ENCODE measurements at regions not wholly inside any gene's neighbourhood (a gene's known extent, or its start where the extent isn't known, plus 50 kb on each side); places are given as distances from the start of the nearest gene placed in this dataset.

DNA sequence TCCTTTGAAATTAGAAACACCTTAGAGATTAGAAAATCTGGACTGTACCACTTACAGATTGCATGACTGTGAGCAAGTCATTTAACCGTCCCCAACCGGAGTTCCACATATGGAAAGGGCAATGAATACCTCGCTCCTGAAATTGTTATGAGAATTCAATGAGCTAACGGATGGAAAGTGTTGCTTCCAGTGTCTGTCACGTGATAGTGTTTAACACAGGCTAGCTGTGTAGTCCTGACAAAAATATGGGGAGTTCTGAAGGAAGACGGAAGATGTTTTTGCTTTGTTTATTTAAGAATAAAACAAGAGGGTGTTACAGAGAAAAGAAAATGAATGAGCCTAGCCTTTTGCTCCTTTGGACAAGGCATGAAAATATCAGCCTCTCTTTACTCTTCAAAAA lies 150.7 kb upstream of the SEMA6D start:
- TF ChIP-seq, protein P1, sequence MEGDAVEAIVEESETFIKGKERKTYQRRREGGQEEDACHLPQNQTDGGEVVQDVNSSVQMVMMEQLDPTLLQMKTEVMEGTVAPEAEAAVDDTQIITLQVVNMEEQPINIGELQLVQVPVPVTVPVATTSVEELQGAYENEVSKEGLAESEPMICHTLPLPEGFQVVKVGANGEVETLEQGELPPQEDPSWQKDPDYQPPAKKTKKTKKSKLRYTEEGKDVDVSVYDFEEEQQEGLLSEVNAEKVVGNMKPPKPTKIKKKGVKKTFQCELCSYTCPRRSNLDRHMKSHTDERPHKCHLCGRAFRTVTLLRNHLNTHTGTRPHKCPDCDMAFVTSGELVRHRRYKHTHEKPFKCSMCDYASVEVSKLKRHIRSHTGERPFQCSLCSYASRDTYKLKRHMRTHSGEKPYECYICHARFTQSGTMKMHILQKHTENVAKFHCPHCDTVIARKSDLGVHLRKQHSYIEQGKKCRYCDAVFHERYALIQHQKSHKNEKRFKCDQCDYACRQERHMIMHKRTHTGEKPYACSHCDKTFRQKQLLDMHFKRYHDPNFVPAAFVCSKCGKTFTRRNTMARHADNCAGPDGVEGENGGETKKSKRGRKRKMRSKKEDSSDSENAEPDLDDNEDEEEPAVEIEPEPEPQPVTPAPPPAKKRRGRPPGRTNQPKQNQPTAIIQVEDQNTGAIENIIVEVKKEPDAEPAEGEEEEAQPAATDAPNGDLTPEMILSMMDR (IDR thresholded peaks at IDR 0.05) = no peak
- TF ChIP-seq POLR2A (IDR thresholded peaks at IDR 0.05) = no peak
